Activated naive CD8-positive, alpha-beta T cell treated with anti-CD3 and anti-CD28 coated beads for 36 hours (primary cell): ENCODE measurements at regions not wholly inside any gene's neighbourhood (a gene's known extent, or its start where the extent isn't known, plus 50 kb on each side); places are given as distances from the start of the nearest gene placed in this dataset.

Experiments used
- DNase-seq: peaks from one replicate; pipeline ENCODE4 v3.0.0; 2021
- H3K27ac Mint-ChIP-seq: one replicate; pipeline ENCODE4 v1.8.0; 2022; ENCODE audit warnings: mild to moderate bottlenecking, moderate library complexity, mixed read lengths
- H3K27me3 Mint-ChIP-seq: one replicate; pipeline ENCODE4 v1.8.0; 2022; ENCODE audit warnings: mild to moderate bottlenecking, mixed read lengths
- H3K36me3 Mint-ChIP-seq: one replicate; pipeline ENCODE4 v1.8.0; 2021; ENCODE audit warnings: mild to moderate bottlenecking, mixed read lengths
- H3K4me1 Mint-ChIP-seq: one replicate; pipeline ENCODE4 v1.8.0; 2021; ENCODE audit warnings: mixed read lengths
- H3K4me3 Mint-ChIP-seq: one replicate; pipeline ENCODE4 v1.8.0; 2022; ENCODE audit warnings: mild to moderate bottlenecking, moderate library complexity, mixed read lengths
- H3K9me3 Mint-ChIP-seq: one replicate; pipeline ENCODE4 v1.8.0; 2022; ENCODE audit warnings: mixed read lengths

DNA sequence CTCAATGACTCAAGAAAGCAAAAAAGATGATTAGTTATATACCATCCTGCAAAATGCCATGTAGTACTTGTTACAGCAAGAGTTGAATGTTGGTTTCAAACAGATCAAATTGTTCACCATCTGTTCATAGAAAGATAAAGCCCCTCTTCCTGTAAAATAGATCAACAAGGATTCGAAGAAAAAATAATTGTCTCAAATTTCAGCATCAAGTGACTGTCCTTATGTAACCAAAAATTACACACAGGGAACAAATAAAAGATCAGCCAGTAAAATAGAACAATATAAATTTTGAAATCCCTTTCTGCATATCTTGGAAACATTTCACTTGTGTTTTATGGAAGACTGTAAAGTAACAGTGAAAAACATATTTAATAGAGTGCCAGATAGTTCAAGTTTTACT is 165.1 kb upstream of the STAC start:
- Mint-ChIP-seq H3K27ac (no peak overlapping the region), H3K4me1 (no peaks in the 10 kb centered on the region), H3K36me3 (no peaks in the 10 kb centered on the region), H3K4me3 (no peak overlapping the region), H3K9me3 (peaks cover 2% of the 10 kb centered on the region), H3K27me3 (no peaks in the 10 kb centered on the region)
- no peak for DNase-seq

DNA sequence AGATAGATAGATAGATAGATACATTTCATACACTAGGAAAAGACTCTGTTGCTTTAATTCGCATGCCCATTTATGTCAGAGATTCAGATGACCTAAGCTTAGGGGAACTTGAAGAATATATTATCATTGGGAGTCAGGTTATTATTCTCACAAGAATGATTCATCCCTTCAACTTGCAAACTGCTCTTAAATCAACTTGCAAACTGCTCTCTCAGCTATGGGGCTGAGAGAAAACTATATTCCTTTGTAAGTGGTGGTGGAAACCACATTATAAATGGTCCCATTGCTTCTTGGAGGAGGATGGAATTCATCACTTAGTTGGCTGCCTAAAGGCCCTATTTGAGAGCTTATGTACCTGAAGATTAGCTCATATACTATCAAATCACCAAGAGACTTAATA is 160.9 kb upstream of the STAC start:
- H3K27ac Mint-ChIP-seq: no peak overlapping the region
- DNase-seq: no peak

DNA sequence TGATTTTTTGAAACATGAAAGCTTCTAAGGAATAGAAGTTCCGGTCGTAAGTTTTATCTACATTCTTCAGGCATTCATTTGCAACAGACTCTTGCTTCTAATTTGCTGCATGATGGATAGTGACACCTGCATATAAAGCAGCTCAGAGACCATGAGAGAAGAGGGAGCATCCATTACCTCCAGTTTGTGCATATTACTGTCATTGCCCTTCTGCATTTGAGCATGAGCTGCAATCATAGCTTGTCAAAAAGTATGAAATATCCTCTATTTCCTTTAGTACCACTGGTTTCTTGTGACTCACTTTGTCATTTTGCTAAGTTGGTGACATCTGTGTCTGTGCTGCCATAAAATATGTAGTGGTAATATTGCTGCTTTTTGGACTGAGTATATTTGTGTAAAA is 160.1 kb upstream of the STAC start:
- H3K4me3 Mint-ChIP-seq: no peak overlapping the region
- H3K9me3 Mint-ChIP-seq: peaks cover 3% of the 10 kb centered on the region
- no peaks in the 10 kb centered on the region for H3K36me3 Mint-ChIP-seq
- H3K27ac Mint-ChIP-seq: no peak overlapping the region
- peaks cover 3% of the 10 kb centered on the region for H3K27me3 Mint-ChIP-seq
- no peaks in the 10 kb centered on the region for H3K4me1 Mint-ChIP-seq
- DNase-seq: no peak

More for the DNA sequence above, 160.9 kb upstream of the STAC start:
- H3K27me3 Mint-ChIP-seq: no peaks in the 10 kb centered on the region
- no peaks in the 10 kb centered on the region for H3K36me3 Mint-ChIP-seq
- no peak overlapping the region for H3K4me3 Mint-ChIP-seq
- peaks cover 3% of the 10 kb centered on the region for H3K9me3 Mint-ChIP-seq
- no peaks in the 10 kb centered on the region for H3K4me1 Mint-ChIP-seq

DNA sequence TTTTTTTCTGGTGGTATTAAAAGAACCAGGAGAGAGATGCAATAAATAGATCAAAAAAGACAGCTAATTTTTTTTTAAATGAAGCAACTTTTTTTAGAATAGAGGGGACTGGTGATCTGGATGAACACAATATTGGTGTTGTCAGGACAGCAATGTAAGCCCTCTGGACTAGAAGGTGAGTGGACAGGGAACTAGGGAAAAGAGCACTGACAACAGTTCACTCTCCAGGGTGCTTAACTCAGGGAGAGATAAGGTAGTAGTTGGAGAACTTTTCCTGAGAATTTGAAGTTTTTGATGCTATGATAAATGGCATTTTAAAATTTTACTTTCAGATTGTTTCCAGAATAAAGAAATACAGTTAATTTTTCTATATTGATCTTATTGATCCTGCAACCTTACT is 158.3 kb upstream of the STAC start:
- Mint-ChIP-seq H3K27me3 (peaks cover 12% of the 10 kb centered on the region), H3K4me3 (no peak overlapping the region), H3K27ac (no peak overlapping the region), H3K9me3 (peaks cover 5% of the 10 kb centered on the region), H3K36me3 (no peaks in the 10 kb centered on the region), H3K4me1 (no peaks in the 10 kb centered on the region)
- no peak for DNase-seq

DNA sequence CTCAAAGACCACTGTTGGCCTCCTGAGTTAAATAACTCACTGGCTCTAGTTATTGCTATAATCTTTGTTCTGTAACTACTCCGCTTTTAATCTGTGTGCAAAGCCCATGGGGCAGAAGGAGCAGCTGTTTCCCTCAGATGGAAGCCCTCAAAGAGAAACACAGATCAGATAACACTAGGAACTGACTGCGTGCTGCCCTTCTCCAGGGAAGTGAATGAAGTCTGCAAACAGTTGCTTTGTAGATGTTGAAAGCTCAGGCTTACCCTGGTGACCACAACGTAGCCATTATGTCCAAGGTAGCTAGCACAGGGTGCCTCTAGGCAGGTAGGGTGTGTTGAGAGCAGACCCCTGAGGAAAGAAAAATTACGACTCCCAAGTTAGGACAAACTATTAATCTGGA is 152.3 kb upstream of the STAC start:
- no peak overlapping the region for H3K27ac Mint-ChIP-seq
- no peaks in the 10 kb centered on the region for H3K36me3 Mint-ChIP-seq
- no peak overlapping the region for H3K4me3 Mint-ChIP-seq
- H3K9me3 Mint-ChIP-seq: peaks cover 3% of the 10 kb centered on the region
- no peaks in the 10 kb centered on the region for H3K4me1 Mint-ChIP-seq
- no peak for DNase-seq
- H3K27me3 Mint-ChIP-seq: peaks cover 12% of the 10 kb centered on the region

DNA sequence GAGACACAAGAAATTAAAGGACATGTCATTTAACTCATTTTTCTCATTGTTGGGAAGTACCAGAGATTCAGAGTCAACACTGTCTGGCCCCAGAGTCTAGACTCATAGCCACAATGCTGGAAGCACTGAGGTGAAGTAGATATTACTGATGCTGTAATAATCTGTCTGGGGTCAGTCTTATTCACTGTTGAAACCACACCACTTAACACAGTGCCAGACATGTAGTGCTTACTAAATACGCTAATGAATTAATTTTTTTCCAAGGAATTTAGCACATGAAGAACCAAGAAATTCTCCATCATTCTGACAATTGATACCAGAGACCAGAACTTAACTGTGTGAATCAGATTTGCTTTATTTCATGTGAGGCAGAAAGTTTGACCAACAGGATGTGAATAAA is 150.8 kb upstream of the STAC start:
- Mint-ChIP-seq H3K27me3 (peaks cover 12% of the 10 kb centered on the region), H3K4me1 (no peaks in the 10 kb centered on the region)

DNA sequence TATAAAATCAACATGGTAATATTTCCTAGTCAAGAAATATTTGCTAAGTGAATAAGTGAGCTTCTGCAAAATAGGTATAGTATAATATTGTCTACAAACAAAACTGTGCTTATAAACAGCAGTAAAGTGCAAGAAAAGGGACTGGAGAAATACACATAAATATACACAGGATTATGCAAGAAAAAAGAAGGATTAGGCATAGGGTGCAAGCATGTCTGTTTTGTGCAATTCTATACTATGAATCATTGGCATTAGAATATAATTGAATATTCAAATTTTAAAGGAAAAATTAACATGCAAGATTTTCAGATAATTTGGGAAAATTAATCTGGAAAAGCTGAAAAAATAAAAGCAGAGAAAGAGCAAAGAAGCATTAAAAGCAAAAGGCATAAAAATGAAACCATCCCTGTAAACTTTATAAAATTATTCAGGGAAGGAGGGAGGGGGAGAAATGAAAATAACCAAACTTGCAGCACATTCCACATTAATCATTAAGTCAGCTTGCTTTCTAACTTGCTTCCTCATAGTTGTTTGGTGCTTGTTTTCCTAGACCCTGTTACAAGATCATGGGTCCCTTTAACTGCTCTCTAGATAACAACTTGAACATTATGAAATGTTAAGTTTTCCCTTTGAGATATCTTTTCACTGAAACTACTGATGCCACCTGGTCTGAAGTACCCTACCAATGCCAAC is 147.4 kb upstream of the STAC start:
- no peaks in the 10 kb centered on the region for H3K27me3 Mint-ChIP-seq
- H3K36me3 Mint-ChIP-seq: no peaks in the 10 kb centered on the region
- H3K4me1 Mint-ChIP-seq: no peaks in the 10 kb centered on the region
- DNase-seq: no peak
- peaks cover 10% of the 10 kb centered on the region for H3K9me3 Mint-ChIP-seq
- no peak overlapping the region for H3K4me3 Mint-ChIP-seq
- H3K27ac Mint-ChIP-seq: no peak overlapping the region

More for the DNA sequence above, 150.8 kb upstream of the STAC start:
- no peak for DNase-seq
- H3K9me3 Mint-ChIP-seq: peaks cover 2% of the 10 kb centered on the region
- no peak overlapping the region for H3K27ac Mint-ChIP-seq
- H3K4me3 Mint-ChIP-seq: no peak overlapping the region
- H3K36me3 Mint-ChIP-seq: no peaks in the 10 kb centered on the region

DNA sequence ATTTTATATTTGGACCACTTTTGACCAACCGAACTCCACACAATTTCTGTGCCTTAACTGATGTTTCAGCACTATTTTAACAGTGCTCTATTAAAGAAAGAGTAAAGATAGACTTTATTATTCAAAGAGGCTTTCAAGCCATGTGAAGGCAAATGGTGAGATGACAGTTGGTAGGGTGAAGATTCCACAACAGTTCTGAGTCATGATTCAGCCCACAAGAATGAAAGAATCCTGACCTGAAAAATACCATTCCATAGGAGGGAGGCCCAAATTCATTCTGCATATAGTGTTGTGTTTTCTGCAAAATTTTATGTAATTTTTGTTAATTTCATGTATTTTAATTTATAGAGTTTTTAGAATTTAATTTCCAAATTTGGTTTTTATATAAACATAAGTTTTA is 135.6 kb upstream of the STAC start:
- no peak for DNase-seq
- Mint-ChIP-seq H3K4me3 (no peak overlapping the region), H3K27me3 (no peaks in the 10 kb centered on the region), H3K27ac (no peak overlapping the region), H3K9me3 (no peaks in the 10 kb centered on the region), H3K36me3 (no peaks in the 10 kb centered on the region), H3K4me1 (no peaks in the 10 kb centered on the region)

DNA sequence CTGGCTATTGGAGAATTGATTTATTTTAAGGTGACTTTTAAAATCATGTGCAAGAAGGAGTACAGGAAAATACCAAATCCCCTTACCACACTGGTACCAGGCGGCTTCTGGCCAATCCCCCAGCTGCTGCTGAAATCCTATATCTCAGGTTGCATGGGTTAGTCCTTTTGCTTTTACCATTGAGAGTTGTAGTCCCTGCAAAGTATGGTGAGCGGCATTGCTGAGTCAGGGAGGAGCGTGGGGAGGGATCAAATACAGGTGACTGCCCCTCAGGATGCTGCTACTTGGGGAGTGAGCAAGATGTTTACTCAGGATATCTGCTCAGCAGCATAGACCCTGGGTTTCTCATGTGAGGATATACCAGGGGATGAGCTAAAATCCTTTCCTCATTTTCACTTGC is 131.9 kb upstream of the STAC start:
- Mint-ChIP-seq H3K36me3 (no peaks in the 10 kb centered on the region), H3K27ac (no peak overlapping the region), H3K27me3 (no peaks in the 10 kb centered on the region), H3K4me1 (no peaks in the 10 kb centered on the region), H3K9me3 (peaks cover 18% of the 10 kb centered on the region), H3K4me3 (no peak overlapping the region)
- DNase-seq: no peak

DNA sequence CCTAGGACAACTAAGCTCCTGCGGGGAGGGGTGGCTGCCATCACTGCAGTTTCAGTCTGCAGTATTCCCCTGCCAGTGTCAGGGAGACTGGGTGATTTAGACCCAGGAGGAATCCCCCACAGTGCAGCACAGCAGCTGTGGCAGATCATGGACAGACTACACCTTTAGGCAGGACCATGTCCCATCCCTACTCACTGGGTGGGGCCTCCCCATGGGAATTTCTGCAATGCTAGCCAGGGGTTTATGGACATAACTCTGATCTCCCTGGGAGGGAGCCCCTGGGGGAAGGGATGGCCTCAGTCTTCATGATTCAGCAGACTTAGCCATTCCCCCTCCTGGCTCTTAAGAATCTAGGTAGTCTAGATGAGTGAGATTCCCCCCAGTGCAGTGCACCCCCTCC is 130.1 kb upstream of the STAC start:
- H3K36me3 Mint-ChIP-seq: no peaks in the 10 kb centered on the region
- H3K27me3 Mint-ChIP-seq: no peaks in the 10 kb centered on the region
- no peak for DNase-seq
- H3K9me3 Mint-ChIP-seq: peaks cover 19% of the 10 kb centered on the region
- no peak overlapping the region for H3K27ac Mint-ChIP-seq
- H3K4me3 Mint-ChIP-seq: no peak overlapping the region
- H3K4me1 Mint-ChIP-seq: no peaks in the 10 kb centered on the region

DNA sequence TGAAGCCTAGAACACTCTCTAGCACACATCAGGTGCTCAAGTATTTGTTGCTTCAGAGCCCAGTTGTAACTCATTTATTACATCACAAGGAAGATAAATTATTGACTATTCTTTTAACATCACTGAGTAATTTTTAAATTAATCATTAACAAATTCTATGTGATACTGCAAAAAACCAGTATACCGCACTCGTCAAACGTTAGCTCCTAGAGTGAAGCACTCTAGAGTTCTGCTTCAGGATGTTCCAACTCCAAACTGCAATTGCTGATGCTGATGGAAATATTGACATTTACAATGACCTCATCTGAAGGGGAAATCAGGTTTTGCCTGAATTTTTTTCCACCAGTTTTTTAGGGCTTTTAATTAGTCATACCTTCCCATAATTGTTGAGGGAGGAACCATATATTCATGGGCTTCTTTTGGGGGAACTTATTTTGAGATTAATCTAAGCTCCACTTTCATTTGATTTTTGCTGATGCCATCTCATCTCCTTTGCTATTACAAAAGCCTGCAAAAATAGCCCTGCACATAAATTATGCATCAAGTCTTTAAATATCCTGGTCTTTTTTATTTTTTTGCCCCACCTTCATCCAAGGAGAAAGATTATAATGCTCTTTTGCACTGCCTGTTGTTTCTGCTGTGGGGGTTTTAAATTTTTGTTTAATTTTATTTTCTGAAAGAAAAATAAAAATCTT is 123.0 kb upstream of the STAC start:
- H3K27ac Mint-ChIP-seq: no peak overlapping the region
- no peaks in the 10 kb centered on the region for H3K27me3 Mint-ChIP-seq
- no peaks in the 10 kb centered on the region for H3K4me1 Mint-ChIP-seq
- no peak overlapping the region for H3K4me3 Mint-ChIP-seq
- H3K9me3 Mint-ChIP-seq: peaks cover 19% of the 10 kb centered on the region
- DNase-seq: no peak
- H3K36me3 Mint-ChIP-seq: no peaks in the 10 kb centered on the region

DNA sequence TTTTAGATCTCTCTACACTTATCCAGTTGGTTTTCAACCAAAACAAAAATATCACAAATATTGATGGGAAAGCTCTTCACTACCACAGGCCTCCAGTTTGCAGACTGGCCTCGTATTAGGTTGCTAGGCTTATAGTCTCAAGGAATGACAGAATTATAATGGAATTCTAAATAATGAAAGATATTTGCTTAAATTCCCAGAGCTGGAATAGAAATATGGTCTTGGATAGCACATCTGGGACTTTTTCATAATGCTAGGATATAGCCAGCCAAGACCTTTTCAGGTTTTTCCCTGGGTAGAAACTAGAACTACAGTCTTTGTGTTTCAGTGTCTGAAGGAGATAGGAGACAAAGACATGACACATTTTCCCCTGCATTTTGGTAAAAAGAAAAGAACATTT is 121.9 kb upstream of the STAC start:
- no peaks in the 10 kb centered on the region for H3K27me3 Mint-ChIP-seq
- H3K4me1 Mint-ChIP-seq: no peaks in the 10 kb centered on the region
- no peaks in the 10 kb centered on the region for H3K36me3 Mint-ChIP-seq
- H3K4me3 Mint-ChIP-seq: no peak overlapping the region
- H3K9me3 Mint-ChIP-seq: peaks cover 14% of the 10 kb centered on the region
- H3K27ac Mint-ChIP-seq: no peak overlapping the region
- no peak for DNase-seq

DNA sequence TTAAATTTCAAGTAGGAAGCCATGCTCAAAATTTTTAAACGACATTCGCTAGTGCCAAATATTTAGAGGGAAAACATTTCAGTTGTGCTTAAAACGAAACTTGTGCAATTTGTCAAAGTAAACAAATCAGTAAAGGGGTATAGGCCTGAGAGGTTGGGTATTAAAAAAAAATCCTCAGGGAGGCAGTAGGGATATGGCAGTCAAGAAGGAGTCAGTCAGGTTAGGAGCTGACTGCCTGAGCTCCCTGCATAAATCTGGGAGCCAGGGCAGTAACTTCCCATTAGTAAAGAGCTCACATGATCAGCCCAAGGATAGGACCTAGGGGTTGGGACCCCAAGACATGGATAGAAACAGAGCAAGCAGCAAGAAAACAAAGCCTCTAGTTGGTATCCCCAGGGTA is 120.7 kb upstream of the STAC start:
- H3K4me3 Mint-ChIP-seq: no peak overlapping the region
- no peaks in the 10 kb centered on the region for H3K36me3 Mint-ChIP-seq
- no peak overlapping the region for H3K27ac Mint-ChIP-seq
- no peaks in the 10 kb centered on the region for H3K4me1 Mint-ChIP-seq
- DNase-seq: no peak
- peaks cover 13% of the 10 kb centered on the region for H3K9me3 Mint-ChIP-seq
- no peaks in the 10 kb centered on the region for H3K27me3 Mint-ChIP-seq

DNA sequence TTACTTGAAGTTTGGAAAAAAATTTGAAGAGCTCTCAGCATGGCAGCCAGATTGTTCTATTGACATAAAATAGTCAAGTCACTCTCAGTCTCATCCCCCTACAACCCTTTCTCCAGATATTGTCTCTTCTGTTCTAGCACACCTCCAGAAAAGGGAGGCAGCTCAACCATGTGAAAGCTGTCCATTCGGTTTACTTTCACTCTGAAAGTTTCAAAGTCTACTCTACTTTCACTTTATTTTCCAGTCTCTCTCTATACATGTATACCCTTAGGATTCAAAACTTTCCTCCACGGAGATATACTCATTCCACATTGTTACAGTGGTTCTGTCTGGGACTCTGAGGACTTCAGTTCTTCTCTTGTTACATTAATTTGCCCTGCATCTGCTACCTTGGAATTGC is 111.0 kb upstream of the STAC start:
- Mint-ChIP-seq H3K9me3 (no peaks in the 10 kb centered on the region), H3K27me3 (no peaks in the 10 kb centered on the region)
- DNase-seq: no peak

DNA sequence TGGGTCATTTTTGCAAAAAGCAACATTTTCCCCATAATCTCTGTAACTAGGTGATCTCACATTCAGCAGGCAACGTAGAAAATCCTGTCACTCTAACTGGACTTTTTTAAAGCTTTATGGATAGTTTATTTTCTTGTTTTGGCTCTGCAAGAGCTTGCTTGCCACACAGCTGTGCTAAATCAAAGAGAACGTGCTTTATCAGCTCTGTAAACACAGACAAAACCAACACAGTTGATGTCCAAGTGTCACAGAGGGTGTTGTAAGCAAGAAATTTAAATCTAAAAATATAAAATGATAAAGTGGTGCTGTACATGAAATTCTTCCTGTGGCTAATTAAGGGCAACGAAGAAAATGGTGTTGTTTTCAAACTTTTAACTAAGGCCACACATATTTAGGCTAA is 97.5 kb upstream of the STAC start:
- no peak for DNase-seq
- Mint-ChIP-seq H3K9me3 (peaks cover 3% of the 10 kb centered on the region), H3K27ac (no peak overlapping the region), H3K36me3 (no peaks in the 10 kb centered on the region), H3K4me1 (no peaks in the 10 kb centered on the region), H3K27me3 (no peaks in the 10 kb centered on the region), H3K4me3 (no peak overlapping the region)

More for the DNA sequence above, 111.0 kb upstream of the STAC start:
- Mint-ChIP-seq H3K27ac (no peak overlapping the region), H3K36me3 (no peaks in the 10 kb centered on the region), H3K4me3 (no peak overlapping the region), H3K4me1 (no peaks in the 10 kb centered on the region)

DNA sequence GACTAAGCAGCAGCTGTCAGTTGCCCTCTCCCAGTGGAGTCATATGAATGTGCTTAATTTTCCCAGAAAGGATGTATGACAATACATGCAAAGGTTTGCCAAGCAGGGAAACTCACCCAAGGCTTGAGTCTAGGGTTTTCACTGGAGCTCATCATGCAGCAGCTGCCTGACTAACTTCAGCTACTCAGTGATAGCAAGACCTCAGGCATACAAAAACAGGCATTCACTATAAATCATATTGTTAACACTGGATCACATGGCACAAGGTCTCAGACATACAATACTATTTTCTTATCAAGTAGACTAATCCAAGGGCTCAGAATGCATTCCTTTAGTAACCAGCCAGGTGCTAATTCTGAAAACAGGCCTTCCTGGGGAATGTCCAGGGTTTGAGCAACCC is 85.0 kb upstream of the STAC start:
- no peak overlapping the region for H3K4me3 Mint-ChIP-seq
- no peak overlapping the region for H3K27ac Mint-ChIP-seq
- no peaks in the 10 kb centered on the region for H3K27me3 Mint-ChIP-seq
- H3K36me3 Mint-ChIP-seq: no peaks in the 10 kb centered on the region
- H3K4me1 Mint-ChIP-seq: no peaks in the 10 kb centered on the region
- DNase-seq: no peak
- no peaks in the 10 kb centered on the region for H3K9me3 Mint-ChIP-seq
